ENCODE measurements at regions not wholly inside any gene's neighbourhood (a gene's known extent, or its start where the extent isn't known, plus 50 kb on each side); places are given as distances from the start of the nearest gene placed in this dataset.
"Not testable (repeated sequence)": the region's sequence is repeated elsewhere in the genome, so short reads cannot be mapped to it uniquely, and the experiment has no call there.

DNA sequence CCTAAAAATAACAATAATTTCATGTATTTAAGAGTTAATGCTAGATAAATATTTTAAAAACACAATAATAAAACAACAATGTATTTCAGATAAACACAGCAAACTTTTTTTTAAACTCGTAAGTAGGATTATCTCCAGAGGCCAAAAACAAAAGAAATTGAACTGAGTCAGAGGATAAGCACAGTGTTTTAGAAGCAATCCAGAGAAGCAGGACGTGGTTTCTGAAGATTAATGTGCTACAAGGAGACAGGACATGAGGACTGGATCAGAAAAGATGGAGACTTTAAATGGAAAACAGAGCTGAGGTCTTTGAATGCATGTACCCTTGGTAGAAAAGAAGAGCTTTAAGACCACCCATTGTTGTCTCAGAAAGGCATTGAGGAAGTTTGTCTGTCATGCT is 491.2 kb upstream of the TLE4 start:
- no peak for DNase-seq (ENCODE audit: low read depth in 2 of 2)

DNA sequence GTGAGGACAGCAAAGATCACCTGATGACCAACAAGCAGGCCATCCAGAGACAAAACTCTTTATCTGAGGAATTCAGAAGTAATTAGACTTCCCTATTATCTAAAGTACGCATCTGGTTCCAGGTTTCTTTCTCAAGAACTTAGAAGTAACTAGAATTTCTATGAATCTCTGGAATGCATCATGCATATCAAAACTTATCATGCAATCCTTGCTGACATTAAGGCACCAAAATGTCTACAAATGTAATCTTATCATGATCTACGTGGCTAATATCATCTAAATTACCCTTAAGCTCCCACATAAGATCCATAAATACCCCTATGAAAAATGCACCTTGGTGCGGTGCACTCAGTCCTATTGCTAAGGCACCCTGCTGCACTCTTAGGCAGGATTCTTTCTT is 488.1 kb upstream of the TLE4 start:
- no peak for DNase-seq (ENCODE audit: low read depth in 2 of 2)

DNA sequence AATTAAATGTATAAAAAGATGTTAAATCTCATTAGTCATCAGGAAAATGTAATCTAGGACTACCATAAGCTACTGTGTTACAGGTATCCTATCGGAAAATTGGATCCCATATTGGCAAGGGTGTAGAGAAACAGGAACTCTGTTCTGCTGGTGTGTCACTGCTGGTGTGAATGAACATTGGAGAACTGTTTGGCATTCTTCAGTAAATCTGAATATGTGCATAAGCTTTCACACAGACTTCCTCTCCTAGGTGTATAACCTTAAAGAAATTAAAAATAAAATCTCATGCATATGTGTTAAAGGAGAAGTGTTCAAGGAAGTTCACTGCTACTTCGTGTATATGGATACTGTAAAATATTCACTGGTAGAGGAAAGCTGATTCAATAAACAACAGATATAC is 484.6 kb upstream of the TLE4 start:
- DNase-seq (ENCODE audit: low read depth in 2 of 2), result no peak

DNA sequence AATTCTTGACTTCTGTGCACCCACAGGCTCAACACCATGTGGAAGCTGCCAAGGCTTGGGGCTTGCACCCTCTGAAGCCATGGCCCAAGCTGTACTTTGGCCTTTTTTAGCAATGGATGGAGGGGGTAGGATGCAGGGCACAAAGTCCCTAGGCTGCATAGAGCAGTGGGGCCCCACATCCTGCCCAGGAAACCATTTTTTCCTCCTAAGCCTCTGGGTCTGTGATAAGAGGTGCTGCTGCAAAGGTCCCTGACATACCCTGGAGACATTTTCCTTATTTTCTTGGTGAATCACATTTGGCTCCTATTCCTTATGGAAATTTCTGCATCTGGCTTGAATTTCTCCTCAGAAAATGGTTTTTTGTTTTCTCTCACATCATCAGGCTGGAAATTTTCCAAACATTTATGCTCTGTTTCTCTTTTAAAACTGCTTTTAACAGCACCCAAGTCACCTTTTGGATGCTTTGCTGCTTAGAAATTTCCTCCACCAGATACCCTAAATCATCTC is 482.7 kb upstream of the TLE4 start:
- no peak for DNase-seq (ENCODE audit: low read depth in 2 of 2)

DNA sequence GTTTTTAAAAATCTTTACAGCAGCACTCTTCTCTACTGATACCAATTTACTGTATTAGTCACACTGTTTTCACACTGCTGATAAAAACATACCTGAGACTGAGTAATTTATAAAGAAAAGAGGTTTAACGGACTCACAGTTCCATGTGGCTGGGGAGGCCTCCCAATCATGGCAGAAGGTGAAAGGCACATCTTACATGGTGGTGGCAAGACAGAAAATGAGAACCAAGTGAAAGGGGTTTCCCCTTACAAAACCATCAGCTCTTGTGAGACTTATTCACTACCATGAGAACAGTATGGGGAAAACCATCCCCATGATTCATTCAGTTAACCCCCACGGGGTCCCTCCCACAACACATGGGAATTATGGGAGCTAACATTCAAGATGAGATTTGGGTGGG is 481.9 kb upstream of the TLE4 start:
- DNase-seq (ENCODE audit: low read depth in 2 of 2), result not testable (repeated sequence)

DNA sequence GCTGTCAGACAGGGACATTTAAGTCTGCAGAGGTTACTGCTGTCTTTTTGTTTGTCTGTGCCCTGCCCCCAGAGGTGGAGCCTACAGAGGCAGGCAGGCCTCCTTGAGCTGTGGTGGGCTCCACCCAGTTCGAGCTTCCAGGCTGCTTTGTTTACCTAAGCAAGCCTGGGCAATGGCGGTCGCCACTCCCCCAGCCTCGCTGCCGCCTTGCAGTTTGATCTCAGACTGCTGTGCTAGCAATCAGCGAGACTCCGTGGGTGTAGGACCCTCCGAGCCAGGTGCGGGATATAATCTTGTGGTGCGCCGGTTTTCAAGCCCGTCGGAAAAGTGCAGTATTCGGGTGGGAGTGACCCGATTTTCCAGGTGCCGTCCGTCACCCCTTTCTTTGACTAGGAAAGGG is 468.5 kb upstream of the TLE4 start:
- DNase-seq (ENCODE audit: low read depth in 2 of 2), result not testable (repeated sequence)

DNA sequence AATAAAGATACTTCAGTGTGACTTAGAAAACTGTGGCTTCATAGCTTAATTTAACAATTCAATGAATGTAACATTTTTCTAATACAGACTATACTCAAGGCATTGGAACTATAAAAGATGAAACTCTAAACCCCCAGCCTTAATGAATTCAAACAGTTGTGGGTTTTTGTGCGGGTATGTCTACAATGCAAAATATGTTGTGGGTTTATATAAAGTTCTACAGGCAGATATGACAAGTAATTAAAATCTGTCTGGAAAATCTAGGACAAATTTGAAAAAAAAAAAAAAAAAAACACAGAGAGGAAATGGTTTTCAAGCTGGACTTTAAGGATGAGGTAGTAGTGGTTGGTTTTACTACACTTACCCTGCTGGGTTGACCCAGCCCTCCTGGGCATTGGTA is 467.5 kb upstream of the TLE4 start:
- DNase-seq (ENCODE audit: low read depth in 2 of 2), result no peak

DNA sequence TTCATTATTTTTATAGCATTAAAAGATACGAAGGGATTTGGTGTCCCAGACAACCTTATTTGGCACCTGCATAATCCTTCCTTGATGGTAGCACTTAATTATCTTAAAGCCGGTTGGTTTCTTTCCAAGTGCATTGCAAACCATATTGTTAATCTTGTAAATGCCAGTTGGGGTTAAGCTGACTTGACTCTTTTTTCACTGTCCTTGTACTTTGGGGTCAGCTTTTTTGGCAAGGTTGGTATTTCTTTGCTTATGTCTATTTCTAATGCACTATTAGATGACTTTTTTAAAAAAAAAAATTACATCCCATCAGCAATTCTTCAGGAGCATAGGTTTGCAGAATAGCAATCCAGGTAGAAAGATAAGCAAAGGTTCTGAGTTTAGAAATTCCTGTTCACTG is 466.8 kb upstream of the TLE4 start:
- DNase-seq (ENCODE audit: low read depth in 2 of 2), result no peak

DNA sequence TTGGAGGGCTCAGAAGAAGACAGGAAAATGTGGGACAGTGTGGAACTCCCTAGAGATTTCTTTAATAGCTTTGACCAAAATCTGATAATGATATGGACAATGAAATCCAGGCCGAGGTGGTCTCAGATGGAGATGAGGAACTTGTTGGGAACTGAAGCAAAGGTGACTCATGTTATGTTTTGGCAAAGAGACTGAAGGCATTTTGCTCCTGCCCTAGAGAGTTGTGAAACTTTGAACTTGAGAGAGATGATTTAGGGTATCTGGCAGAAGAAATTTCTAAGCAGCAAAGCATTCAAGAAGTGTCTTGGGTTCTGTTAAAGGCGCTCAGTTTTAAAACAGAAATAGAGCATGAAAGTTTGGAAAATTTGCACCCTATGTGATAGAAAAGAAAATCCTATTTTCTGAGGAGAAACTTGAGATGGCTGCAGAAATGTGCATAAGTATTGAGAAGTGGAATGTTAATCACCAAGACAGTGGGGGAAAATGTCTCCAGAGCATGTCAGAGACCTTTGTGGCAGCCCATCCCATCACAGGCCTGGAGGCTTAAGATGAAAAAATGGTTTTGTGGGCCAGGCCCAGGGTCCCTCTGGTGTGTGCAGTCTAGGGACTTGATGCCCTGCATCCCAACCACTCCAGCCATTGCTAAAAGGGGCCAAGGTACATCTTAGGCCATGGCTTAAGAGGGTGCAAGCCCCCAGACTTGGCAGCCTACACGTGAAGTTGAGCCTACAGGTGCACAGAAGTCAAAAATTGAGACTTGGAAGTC is 463.7 kb upstream of the TLE4 start:
- no peak for DNase-seq (ENCODE audit: low read depth in 2 of 2)

DNA sequence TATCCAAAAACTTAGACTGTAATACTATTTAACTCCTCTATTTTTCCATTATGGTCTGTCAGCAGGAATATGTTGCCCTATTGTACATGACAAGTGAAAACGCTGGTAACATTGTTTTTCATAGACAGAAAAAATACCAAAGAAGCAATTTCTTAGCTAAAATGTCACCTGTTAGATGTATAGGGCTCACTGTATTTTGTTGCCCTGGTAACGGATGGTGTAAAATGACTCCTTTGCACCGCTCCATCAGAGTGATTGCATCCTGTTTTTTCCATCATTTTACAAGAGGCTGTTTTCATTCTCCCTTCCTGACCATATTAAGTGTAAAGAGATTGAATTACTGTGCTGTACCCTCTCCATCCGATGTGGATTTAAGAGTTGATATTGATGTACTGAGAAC is 460.1 kb upstream of the TLE4 start:
- no peak for DNase-seq (ENCODE audit: low read depth in 2 of 2)

DNA sequence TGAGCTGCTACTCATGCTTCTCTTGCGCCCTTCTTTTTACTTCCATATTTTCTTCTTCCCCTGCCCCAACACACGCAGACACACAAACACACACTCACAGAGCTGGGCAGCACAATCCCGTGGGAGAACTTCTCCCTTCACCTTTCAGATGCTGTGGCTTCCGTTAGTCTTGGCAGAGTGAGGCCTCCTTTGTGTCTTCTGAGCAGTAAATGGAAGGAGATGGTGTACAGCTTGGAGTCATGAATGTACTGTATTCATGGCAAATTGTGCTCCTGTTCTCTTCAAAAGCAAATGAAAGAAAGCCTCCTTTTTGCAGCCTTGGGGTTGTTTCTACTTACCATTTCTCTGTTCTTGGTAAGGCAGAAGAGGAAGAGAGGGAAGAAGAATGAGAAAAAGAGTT is 456.6 kb upstream of the TLE4 start:
- DNase-seq (ENCODE audit: low read depth in 2 of 2), result no peak

DNA sequence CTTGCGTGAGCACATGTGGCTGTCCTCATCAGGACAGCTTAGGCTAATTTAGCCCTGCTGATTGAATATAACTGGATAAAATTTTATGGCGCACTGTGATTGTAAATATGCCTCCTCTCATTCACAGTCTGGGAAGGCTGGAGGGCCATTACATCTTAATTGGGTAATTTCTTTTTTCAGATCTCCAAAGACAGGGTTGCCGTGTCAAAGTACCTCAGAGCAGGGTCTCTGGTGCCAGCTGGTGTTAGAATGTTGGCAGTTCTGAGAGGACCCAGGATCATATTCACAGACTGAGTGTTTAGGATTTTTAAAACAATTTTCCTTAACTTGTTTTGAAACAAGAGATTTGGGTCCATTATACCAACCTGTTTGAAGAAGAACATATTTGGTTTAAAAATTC is 455.7 kb upstream of the TLE4 start:
- DNase-seq (ENCODE audit: low read depth in 2 of 2), result no peak

DNA sequence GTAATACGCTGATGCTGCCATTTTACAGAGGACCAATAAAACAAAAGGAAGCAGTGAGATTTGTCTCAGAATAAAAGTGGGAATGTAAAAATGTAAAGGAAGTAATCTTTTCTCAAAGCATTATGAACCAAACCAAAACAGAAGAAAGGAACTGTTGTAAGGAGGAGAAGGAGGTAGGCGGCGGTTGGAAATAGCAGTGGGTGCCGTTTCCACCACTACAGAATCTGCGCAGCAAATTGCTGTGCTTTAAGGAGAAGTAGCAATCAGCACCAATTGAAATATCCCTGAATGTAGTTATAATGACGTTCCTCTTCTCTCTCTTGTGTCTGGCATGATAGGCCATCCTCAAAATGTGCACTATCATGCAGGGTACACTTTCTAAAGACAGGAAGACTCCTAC is 455.1 kb upstream of the TLE4 start:
- DNase-seq (ENCODE audit: low read depth in 2 of 2), result no peak

DNA sequence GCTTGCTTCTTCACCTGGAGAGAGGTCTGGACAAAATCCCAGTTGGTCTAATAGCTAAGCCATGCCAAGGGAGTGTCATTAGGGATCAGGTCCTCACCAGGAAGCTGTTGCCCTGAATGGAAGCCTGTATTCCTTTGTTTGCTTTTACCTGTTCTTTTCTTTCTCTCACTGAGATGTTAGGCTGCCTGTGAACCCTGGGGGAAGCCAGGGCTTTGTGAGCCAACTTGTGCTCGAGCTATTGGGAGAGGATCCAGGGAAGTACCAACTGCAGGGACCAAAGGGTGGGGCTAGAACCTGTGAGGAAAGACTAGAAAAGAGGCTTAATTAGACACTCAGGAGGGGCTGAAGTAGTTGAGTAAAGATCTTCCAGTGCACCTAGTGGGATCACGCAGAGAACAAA is 451.2 kb upstream of the TLE4 start:
- no peak for DNase-seq (ENCODE audit: low read depth in 2 of 2)

DNA sequence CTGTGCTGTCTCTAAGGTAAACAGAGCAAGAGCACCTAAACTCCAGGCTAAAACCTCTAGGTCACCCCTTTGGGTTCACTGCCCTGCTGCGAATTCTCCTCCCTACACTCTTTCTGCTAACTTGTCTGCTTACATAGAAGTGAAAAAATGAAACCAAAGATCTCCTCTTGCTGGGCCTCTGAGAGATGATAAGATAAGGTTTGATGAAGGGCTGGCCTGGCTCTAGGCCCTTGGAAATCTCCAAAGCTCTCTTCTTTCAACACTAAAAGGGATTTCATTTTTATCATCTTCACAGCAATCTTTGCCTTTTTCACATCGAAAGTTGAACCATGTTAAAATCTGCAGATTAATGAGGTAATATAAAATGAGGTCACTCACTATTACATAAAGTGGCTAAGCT is 450.8 kb upstream of the TLE4 start:
- no peak for DNase-seq (ENCODE audit: low read depth in 2 of 2)

DNA sequence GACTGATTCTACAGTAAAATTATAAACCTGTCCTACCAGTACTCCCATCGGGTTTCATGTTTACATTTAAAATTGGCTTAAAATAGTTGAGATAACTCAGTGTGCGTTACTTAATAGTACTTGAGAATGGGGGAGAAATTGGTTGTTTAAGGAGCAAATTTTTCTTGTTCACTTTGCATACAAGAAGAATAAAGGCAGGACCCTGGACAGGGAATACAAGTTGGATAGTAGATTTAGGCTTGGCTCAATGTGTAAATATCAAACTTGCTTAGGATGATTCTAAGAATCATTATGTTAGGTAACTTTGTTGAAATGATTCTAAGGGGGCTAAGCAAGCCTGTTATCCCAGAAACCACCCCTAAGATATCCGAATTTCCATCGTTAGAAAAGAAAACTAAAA is 448.4 kb upstream of the TLE4 start:
- no peak for DNase-seq (ENCODE audit: low read depth in 2 of 2)

DNA sequence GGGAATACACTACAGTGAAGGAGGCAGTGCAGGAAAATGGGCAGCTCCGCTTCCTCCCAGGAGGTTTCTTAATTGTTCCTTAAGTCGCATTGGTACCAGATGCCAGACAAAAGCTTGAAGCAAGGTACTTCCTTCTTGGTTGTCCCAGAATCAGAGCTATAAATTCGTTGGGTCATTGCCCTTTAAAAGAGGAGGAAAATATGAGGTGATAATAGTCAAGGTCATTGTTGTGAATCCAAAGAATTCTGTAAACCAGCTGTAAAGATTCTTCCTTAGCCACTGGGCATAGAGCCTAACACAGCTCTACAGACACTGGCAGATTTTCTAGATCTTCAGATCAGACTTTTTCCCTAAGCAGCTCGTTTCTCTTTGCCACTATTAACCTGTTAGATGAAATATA is 444.1 kb upstream of the TLE4 start:
- no peak for DNase-seq (ENCODE audit: low read depth in 2 of 2)

DNA sequence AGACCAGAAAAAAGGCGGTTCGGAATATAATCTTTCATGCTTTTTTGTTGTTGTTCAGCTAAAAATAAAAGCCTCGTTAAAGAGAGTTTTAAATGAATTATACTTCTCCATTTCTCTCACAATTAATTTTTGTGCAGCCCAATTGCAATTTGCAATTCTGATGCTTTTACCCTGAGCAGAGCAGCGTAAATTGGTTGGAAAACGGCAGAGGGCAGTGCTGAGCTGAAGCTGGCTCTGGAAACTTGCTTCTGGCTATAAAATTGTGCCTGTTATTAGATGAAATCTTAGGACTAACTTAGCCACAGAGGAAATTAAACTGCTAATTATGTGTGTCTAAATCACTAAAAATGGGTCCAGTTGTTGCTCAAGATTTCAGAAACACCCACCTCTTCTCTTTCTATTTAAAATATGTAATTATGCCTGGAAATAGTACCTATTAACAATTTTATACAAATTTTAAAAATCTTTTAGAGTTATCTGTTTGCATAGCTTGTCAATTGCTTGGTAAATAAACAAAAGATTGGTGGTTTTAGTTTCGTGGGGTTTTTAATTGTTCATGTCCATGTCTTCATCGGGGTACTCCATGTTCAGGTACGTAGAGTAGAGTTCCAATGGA is 441.8 kb upstream of the TLE4 start:
- DNase-seq (ENCODE audit: low read depth in 2 of 2), result peak in 1 of 2 donors; percentile 1

DNA sequence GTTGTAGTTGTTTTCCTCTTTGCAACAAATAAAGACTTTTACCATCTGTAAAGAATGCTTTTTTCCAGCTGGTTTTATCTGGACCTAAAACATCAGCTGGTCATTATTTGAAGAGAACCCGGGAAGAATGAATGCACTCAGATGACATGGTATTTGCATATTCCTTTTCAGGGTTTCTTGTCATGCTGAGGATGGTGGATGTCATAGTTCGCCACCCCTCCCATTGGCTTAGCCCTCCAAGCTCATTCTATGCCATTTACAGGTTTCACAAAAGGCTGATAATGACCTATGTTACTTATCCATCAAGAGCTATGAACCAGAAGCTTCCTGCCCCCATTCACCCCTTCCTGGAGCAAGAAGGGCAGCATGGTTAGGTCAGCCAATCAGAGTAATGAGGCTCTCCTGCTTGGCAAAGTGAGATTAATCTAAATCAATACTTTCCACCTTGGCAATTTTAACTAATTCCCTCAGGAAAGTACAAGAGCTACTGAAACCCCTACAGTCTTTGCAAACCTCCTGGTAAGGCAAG is 440.5 kb upstream of the TLE4 start:
- no peak for DNase-seq (ENCODE audit: low read depth in 2 of 2)

DNA sequence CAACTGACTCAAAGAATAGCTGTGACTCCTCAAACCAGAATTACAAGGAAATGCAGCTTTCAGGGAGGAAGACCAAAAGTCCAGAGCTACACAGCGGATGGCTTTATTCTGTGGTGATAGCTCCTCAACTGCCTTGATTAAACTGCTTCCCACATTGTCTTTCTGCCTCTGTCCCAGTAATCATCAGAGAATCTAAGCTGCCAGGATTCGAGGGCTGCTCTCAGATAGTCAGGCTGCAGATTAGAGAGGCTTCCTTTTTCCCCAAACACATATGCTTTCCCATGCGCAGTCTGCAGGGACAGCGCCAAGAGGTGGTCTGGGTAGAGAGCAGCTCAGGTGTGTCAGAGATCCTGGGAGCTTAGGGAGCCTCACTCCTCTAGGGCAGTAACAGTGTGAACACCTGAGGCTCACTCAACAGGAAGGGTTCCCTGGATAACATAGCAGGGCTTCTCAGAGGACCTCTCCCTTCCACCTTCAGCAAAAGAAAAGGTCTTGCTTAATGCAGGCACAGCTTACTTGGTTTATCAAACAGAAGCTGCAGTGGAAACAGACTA is 439.9 kb upstream of the TLE4 start:
- DNase-seq (ENCODE audit: low read depth in 2 of 2), result no peak

DNA sequence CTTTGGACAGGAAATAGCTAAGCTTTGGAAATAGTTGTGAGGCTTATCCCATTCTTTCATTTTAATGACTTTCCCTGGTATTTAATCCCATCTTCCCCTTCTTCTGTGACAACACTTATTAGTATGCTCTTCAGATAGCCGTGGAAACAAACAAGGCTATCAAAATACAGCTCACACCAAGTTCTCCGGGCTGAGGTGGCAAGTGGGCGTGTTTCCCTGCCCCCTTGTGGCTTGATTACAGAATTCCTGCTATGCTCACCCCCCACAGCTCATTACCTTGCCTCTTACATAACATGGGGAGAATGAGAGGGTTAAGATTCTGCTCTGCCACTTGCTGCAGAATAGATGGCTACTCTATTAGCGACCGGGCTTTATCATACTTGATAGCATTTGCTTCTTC is 437.1 kb upstream of the TLE4 start:
- DNase-seq (ENCODE audit: low read depth in 2 of 2), result no peak

DNA sequence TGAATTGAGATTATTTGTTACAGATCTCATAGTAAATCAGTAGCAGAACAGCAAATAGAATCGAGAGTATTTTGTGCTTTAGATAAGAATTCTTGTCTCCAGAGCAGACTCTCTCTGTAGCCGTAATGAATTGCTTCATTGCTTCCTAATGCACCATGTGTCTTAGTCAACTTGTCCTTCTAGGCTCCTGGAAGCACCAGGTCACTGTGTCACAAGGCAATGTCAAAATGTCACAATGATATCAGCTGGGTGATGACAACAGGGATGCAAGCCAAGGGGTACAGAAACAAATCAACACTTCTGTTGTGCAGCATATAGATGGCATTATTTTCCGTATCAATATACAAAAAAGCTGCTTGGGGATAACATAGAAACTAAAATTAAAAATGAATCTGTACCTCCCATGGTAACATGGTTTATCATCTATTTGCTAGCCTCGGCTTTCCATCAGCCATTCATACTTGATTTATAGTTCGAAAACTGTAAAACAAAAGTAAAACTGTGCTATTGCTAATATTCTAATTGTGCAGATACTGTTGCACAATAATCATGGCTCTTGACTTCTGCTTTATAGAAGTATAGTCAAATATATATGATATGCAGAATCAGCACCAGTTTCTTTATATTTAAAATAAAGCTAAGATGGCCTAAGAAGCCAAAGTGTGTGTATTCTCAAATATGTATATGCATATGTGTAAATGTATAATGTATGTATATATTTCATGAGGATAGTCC is 435.9 kb upstream of the TLE4 start:
- DNase-seq (ENCODE audit: low read depth in 2 of 2), result no peak

Data from stimulated activated CD4-positive, alpha-beta T cell treated with anti-CD3 and anti-CD28 coated beads, Interleukin-1b, Interleukin-23, amount 100 ng/mL, for 4 hours (primary cell).